ENCODE measurements at regions not wholly inside any gene's neighbourhood (a gene's known extent, or its start where the extent isn't known, plus 50 kb on each side); places are given as distances from the start of the nearest gene placed in this dataset.

DNA sequence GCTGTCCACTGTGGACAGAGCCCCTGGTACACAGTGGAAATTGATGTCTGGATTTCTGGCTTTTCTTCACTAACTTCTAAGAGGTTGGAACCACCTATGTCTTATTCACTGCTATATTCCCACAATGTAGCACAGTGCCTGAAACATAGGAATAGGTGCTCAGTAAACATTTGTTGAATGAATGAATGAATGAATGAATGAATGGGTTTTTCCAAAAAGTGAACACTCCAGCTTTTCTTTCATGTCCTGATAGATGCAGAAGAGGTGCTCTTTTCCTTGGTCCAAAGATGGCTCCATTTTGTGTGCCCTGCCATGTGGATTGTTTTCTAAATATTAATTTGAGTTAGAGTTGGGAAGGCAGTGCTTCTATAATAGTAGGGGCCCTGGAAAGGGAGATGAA is 124.1 kb downstream of the SP3 start:
- TF ChIP-seq, protein P1, sequence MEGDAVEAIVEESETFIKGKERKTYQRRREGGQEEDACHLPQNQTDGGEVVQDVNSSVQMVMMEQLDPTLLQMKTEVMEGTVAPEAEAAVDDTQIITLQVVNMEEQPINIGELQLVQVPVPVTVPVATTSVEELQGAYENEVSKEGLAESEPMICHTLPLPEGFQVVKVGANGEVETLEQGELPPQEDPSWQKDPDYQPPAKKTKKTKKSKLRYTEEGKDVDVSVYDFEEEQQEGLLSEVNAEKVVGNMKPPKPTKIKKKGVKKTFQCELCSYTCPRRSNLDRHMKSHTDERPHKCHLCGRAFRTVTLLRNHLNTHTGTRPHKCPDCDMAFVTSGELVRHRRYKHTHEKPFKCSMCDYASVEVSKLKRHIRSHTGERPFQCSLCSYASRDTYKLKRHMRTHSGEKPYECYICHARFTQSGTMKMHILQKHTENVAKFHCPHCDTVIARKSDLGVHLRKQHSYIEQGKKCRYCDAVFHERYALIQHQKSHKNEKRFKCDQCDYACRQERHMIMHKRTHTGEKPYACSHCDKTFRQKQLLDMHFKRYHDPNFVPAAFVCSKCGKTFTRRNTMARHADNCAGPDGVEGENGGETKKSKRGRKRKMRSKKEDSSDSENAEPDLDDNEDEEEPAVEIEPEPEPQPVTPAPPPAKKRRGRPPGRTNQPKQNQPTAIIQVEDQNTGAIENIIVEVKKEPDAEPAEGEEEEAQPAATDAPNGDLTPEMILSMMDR (IDR thresholded peaks at IDR 0.05; ENCODE audit: insufficient read depth, missing control alignments), result no peak
- FAIRE-seq, result no peak
- DNase-seq (ENCODE audit: insufficient read length, low spot score), result no peak

DNA sequence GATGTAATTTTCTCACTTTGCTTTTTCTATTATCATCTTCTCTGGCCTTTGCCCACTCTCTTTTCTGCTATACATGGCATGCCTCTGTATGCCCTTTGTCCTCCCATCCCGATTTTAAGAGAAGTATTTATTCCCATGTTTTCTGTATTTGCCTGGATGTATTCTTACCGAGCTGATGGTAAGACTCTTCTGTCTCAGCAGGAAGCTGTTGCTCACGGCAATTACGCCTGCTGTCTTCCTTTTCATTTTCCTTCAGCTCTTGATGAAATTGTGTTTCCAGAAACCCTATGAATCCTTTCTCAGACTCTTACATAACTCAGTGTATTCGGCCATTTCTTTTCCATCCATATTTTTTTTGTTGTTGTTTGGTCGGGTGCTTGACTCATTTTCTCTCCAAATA is 121.6 kb downstream of the SP3 start:
- TF ChIP-seq, protein P1 (IDR thresholded peaks at IDR 0.05; ENCODE audit: insufficient read depth, missing control alignments), result no peak
- DNase-seq (ENCODE audit: insufficient read length, low spot score) (no peak), FAIRE-seq (no peak)

DNA sequence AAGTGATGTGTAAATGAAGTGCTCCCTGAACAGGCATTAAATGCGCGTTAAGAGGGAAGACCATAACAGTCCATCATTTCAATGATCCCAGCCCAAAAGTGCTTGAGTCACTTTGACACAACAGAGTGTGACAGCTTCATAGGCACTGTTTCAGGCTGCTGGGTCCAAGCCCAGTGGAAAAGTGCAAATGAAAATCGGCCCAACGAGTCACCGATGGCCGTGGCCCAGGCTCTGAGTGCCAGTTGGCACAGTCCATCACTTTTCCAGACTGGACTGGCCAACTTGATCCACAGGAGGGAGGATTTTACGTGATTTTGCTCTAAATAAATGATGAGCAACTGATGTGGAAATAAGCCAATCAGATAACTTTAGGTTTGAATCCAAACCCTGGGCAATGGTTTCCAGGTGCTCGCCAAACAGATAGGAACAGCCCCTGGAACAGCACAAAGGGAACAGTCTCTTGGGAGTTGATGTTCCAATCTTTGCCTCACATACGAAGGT is 114.0 kb downstream of the SP3 start:
- FAIRE-seq (no peak), DNase-seq (ENCODE audit: insufficient read length, low spot score) (no peak)
- TF ChIP-seq, protein P1 (IDR thresholded peaks at IDR 0.05; ENCODE audit: insufficient read depth, missing control alignments), result no peak

DNA sequence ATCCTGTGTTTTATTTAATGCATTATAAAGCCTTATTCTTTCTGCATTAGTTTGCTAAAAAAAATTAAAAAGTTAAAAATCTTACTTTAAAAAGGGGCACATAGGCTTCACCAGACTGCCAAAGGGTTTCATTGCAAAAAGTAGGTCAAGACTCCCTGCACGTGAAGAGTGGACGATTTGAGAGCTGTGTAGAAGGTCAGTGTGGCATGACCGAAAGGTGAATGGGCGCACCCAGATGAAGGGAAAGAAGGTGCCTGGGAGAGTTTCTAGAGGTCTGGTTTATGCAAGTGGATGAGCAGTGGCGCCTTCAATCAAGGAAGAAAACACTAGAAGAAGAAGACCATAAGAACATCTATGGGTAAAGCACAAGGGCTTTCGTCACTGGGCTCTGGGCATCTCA is 111.0 kb downstream of the SP3 start:
- FAIRE-seq, result no peak
- DNase-seq (ENCODE audit: insufficient read length, low spot score), result no peak
- TF ChIP-seq, protein P1 (IDR thresholded peaks at IDR 0.05; ENCODE audit: insufficient read depth, missing control alignments), result no peak

DNA sequence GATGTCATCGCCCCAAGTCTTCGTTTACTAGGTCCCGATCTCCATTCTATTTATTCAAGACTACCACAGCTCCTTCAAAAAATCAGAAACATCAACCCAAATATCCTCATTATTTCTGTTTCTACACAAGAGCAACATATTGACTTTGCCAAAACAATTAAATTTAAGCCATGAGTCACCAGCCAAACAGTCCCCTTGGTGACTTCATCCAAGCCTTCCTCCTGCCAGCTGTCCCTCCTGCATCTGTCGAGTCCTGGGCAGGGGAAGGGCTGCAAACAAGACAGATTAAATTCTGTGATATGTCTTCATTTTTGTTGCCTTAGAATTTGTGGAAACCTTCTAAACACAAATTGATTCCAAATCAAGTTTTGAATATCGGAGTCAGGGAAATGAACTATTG is 110.3 kb downstream of the SP3 start:
- DNase-seq (ENCODE audit: insufficient read length, low spot score), result no peak
- TF ChIP-seq, protein P1 (IDR thresholded peaks at IDR 0.05; ENCODE audit: insufficient read depth, missing control alignments), result no peak
- FAIRE-seq, result no peak

DNA sequence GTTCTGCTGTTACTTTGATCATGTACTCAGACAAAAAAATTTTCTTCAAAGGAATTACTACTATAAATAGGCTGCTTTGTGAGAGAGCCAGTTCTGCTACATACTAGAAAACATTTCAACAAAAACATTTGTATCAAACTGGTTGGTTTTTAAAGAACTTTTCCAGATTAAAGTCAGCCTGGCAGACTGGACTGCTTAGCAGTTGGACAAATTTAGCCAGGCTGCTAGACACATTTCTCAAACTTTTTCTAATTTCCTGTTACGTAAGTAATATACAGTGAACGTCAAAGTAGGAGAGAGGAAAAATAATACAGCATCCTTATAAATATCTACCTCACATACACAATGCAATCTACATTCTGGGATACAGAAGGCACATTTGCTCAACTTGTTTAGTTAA is 109.5 kb downstream of the SP3 start:
- TF ChIP-seq, protein P1 (IDR thresholded peaks at IDR 0.05; ENCODE audit: insufficient read depth, missing control alignments), result no peak
- FAIRE-seq (no peak), DNase-seq (ENCODE audit: insufficient read length, low spot score) (no peak)
